ENCODE measurements at regions not wholly inside any gene's neighbourhood (a gene's known extent, or its start where the extent isn't known, plus 50 kb on each side); places are given as distances from the start of the nearest gene placed in this dataset.
"Not testable (repeated sequence)": the region's sequence is repeated elsewhere in the genome, so short reads cannot be mapped to it uniquely, and the experiment has no call there.

- no peak for TF ChIP-seq CTCF (IDR thresholded peaks at IDR 0.05; ENCODE audit: borderline replicate concordance, control extremely low read depth, extremely low read depth, insufficient read depth, missing control alignments)
- no peak for DNase-seq (ENCODE audit: low spot score)
- in situ Hi-C loops (cut with MboI; ENCODE audit: low sequenced_read_pairs, unreplicated experiment) = no loop called here
Observed at GRCh38 chr3:162377608-162378007, 881.0 kb downstream of the OTOL1 start.

- no peak for DNase-seq (ENCODE audit: low spot score)
- no peak for TF ChIP-seq CTCF (IDR thresholded peaks at IDR 0.05; ENCODE audit: borderline replicate concordance, control extremely low read depth, extremely low read depth, insufficient read depth, missing control alignments)
- in situ Hi-C loops (cut with MboI; ENCODE audit: low sequenced_read_pairs, unreplicated experiment) = no loop called here
Observed at GRCh38 chr3:162385387-162385786, 888.8 kb downstream of the OTOL1 start.

- in situ Hi-C loops (cut with MboI; ENCODE audit: low sequenced_read_pairs, unreplicated experiment) = no loop called here
- DNase-seq (ENCODE audit: low spot score) = no peak
- TF ChIP-seq CTCF (IDR thresholded peaks at IDR 0.05; ENCODE audit: borderline replicate concordance, control extremely low read depth, extremely low read depth, insufficient read depth, missing control alignments) = no peak
Observed at GRCh38 chr3:162390891-162391290, 894.3 kb downstream of the OTOL1 start.

GRCh38 chr3:162391301-162391700, 894.7 kb downstream of the OTOL1 start:
- no peak for DNase-seq (ENCODE audit: low spot score)
- in situ Hi-C loops (cut with MboI; ENCODE audit: low sequenced_read_pairs, unreplicated experiment) = no loop called here
- TF ChIP-seq CTCF (IDR thresholded peaks at IDR 0.05; ENCODE audit: borderline replicate concordance, control extremely low read depth, extremely low read depth, insufficient read depth, missing control alignments) = no peak

GRCh38 chr3:162395496-162395895, 898.9 kb downstream of the OTOL1 start:
- TF ChIP-seq CTCF (IDR thresholded peaks at IDR 0.05; ENCODE audit: borderline replicate concordance, control extremely low read depth, extremely low read depth, insufficient read depth, missing control alignments) = no peak
- in situ Hi-C loops (cut with MboI; ENCODE audit: low sequenced_read_pairs, unreplicated experiment) = no loop called here
- DNase-seq (ENCODE audit: low spot score) = no peak

GRCh38 chr3:162398554-162398953, 901.9 kb downstream of the OTOL1 start:
- no peak for DNase-seq (ENCODE audit: low spot score)
- in situ Hi-C loops (cut with MboI; ENCODE audit: low sequenced_read_pairs, unreplicated experiment) = no loop called here
- no peak for TF ChIP-seq CTCF (IDR thresholded peaks at IDR 0.05; ENCODE audit: borderline replicate concordance, control extremely low read depth, extremely low read depth, insufficient read depth, missing control alignments)

GRCh38 chr3:162400697-162401096, 904.1 kb downstream of the OTOL1 start:
- DNase-seq (ENCODE audit: low spot score) = no peak
- TF ChIP-seq CTCF (IDR thresholded peaks at IDR 0.05; ENCODE audit: borderline replicate concordance, control extremely low read depth, extremely low read depth, insufficient read depth, missing control alignments) = no peak
- in situ Hi-C loops (cut with MboI; ENCODE audit: low sequenced_read_pairs, unreplicated experiment) = no loop called here

GRCh38 chr3:162411556-162411955, 914.9 kb downstream of the OTOL1 start:
- in situ Hi-C loops (cut with MboI; ENCODE audit: low sequenced_read_pairs, unreplicated experiment); DNase-seq (ENCODE audit: low spot score): not testable (repeated sequence)

Measured in GM13976 (cell line).